Mammary epithelial cell (primary cell): ENCODE measurements at regions not wholly inside any gene's neighbourhood (a gene's known extent, or its start where the extent isn't known, plus 50 kb on each side); places are given as distances from the start of the nearest gene placed in this dataset.

Experiments
- EZH2 ChIP-seq: IDR thresholded peaks from 2 replicates; pipeline ENCODE4 v1.6.1; 2012; ENCODE audit warnings: low read length, inconsistent platforms, borderline replicate concordance
- TF ChIP-seq, protein P1 (sequence below), 2 donors: IDR thresholded peaks in 1 of 2; conservative IDR thresholded peaks in 1 of 2; 2 replicates each; pipeline ENCODE4 v1.5.1; 2011 to 2012; ENCODE audit warnings: inconsistent platforms in 2 of 2, low read length in 2 of 2, mild to moderate bottlenecking in 2 of 2, control low read depth in 1 of 2, low read depth in 1 of 2; ENCODE audit not compliant: insufficient read depth in 1 of 2; ENCODE audit errors: extremely low read depth in 1 of 2

DNA sequence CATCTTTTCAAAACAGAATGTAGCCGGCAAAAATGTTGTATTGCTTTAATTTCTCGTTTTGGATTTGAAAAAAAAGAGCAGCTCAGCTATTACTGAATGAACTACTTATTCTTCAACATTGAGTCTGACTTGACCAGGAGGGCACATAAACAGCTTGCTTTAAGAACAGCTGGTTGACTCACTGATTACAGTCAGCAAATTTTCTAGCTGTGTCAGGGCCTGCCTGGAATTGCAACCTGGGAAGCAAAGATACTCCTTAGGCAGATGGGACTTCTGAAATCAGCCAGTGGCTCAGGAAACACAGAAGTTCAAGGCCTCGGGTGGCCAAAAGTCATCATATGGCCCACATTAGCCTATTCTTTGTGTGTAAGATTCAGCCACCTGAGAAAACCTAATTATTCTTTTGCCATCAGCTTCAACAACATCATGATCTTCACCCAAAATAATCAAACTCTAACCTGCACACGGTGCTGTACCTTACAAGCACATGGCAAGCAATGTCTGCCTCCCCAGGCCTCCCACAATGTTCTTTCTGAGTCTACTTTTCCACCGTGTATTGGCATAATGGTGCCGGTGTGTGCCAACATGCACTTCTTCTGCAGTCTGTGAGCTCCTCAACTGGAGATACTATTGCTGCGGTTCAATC is 307.2 kb downstream of the HHIPL2 start:
- TF ChIP-seq, protein P1, sequence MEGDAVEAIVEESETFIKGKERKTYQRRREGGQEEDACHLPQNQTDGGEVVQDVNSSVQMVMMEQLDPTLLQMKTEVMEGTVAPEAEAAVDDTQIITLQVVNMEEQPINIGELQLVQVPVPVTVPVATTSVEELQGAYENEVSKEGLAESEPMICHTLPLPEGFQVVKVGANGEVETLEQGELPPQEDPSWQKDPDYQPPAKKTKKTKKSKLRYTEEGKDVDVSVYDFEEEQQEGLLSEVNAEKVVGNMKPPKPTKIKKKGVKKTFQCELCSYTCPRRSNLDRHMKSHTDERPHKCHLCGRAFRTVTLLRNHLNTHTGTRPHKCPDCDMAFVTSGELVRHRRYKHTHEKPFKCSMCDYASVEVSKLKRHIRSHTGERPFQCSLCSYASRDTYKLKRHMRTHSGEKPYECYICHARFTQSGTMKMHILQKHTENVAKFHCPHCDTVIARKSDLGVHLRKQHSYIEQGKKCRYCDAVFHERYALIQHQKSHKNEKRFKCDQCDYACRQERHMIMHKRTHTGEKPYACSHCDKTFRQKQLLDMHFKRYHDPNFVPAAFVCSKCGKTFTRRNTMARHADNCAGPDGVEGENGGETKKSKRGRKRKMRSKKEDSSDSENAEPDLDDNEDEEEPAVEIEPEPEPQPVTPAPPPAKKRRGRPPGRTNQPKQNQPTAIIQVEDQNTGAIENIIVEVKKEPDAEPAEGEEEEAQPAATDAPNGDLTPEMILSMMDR (conservative IDR thresholded peaks at IDR 0.05 in 1 of 2, IDR thresholded peaks at IDR 0.05 in 1 of 2; ENCODE audit: extremely low read depth in 1 of 2, insufficient read depth in 1 of 2, low read depth in 1 of 2, low read length in 2 of 2): no peak
- no peak for TF ChIP-seq EZH2
